ENCODE measurements at regions not wholly inside any gene's neighbourhood (a gene's known extent, or its start where the extent isn't known, plus 50 kb on each side); places are given as distances from the start of the nearest gene placed in this dataset.
"Not testable (repeated sequence)": the region's sequence is repeated elsewhere in the genome, so short reads cannot be mapped to it uniquely, and the experiment has no call there.

- DNase-seq: no peak
- Histone ChIP-seq H3K4me3 (no peak overlapping the region), H3K27me3 (no peaks in the 10 kb centered on the region), H3K9me3 (no peaks in the 10 kb centered on the region), H3K36me3 (no peaks in the 10 kb centered on the region)
Measured at GRCh38 chr4:54446581-54446980, 211.2 kb upstream of the KIT start.

GRCh38 chr4:54447304-54447703 is 210.5 kb upstream of the KIT start:
- Histone ChIP-seq H3K36me3 (no peaks in the 10 kb centered on the region), H3K4me3 (no peak overlapping the region), H3K9me3 (no peaks in the 10 kb centered on the region), H3K27me3 (no peaks in the 10 kb centered on the region)
- DNase-seq: no peak

GRCh38 chr4:54449999-54450398 is 207.8 kb upstream of the KIT start:
- Histone ChIP-seq H3K27me3 (no peaks in the 10 kb centered on the region), H3K4me3 (no peak overlapping the region), H3K36me3 (no peaks in the 10 kb centered on the region), H3K9me3 (no peaks in the 10 kb centered on the region)
- no peak for DNase-seq

- H3K4me3 ChIP-seq, DNase-seq, H3K36me3 ChIP-seq, H3K9me3 ChIP-seq, H3K27me3 ChIP-seq: not testable (repeated sequence)
Measured at GRCh38 chr4:54466960-54467359, 190.8 kb upstream of the KIT start.

GRCh38 chr4:54473077-54473545 is 184.6 kb upstream of the KIT start:
- DNase-seq: peak; percentile 82
- H3K9me3 ChIP-seq: peaks cover 5% of the 10 kb centered on the region; the same call in 1 of the 2 replicates
- no peaks in the 10 kb centered on the region for H3K36me3 ChIP-seq
- H3K27me3 ChIP-seq: no peaks in the 10 kb centered on the region
- no peak overlapping the region for H3K4me3 ChIP-seq

GRCh38 chr4:54473798-54474197 is 184.0 kb upstream of the KIT start:
- DNase-seq: no peak
- Histone ChIP-seq H3K4me3 (no peak overlapping the region), H3K9me3 (peaks cover 5% of the 10 kb centered on the region; the same call in 1 of the 2 replicates), H3K27me3 (no peaks in the 10 kb centered on the region), H3K36me3 (no peaks in the 10 kb centered on the region)

GRCh38 chr4:54475546-54475945 is 182.2 kb upstream of the KIT start:
- H3K27me3 ChIP-seq: no peaks in the 10 kb centered on the region
- no peak for DNase-seq
- H3K4me3 ChIP-seq: no peak overlapping the region
- H3K36me3 ChIP-seq: no peaks in the 10 kb centered on the region
- peaks cover 7% of the 10 kb centered on the region for H3K9me3 ChIP-seq

GRCh38 chr4:54482529-54483200 is 175.1 kb upstream of the KIT start:
- no peaks in the 10 kb centered on the region for H3K27me3 ChIP-seq
- H3K36me3 ChIP-seq: no peaks in the 10 kb centered on the region
- no peak overlapping the region for H3K4me3 ChIP-seq
- peaks cover 2% of the 10 kb centered on the region; the same call in 1 of the 2 replicates for H3K9me3 ChIP-seq
- DNase-seq: peak; percentile 43

GRCh38 chr4:54484383-54484782 is 173.4 kb upstream of the KIT start:
- Histone ChIP-seq H3K9me3 (no peaks in the 10 kb centered on the region), H3K36me3 (no peaks in the 10 kb centered on the region), H3K4me3 (no peak overlapping the region), H3K27me3 (no peaks in the 10 kb centered on the region)
- no peak for DNase-seq

GRCh38 chr4:54487491-54487890 is 170.3 kb upstream of the KIT start:
- Histone ChIP-seq H3K4me3 (no peak overlapping the region), H3K27me3 (no peaks in the 10 kb centered on the region), H3K9me3 (no peaks in the 10 kb centered on the region), H3K36me3 (no peaks in the 10 kb centered on the region)
- DNase-seq: no peak

GRCh38 chr4:54493862-54494261 is 163.9 kb upstream of the KIT start:
- Histone ChIP-seq H3K4me3 (no peak overlapping the region), H3K9me3 (no peaks in the 10 kb centered on the region; the same call in 1 of the 2 replicates), H3K27me3 (no peaks in the 10 kb centered on the region), H3K36me3 (no peaks in the 10 kb centered on the region)
- DNase-seq: peak; percentile 8

- Histone ChIP-seq H3K36me3 (no peaks in the 10 kb centered on the region), H3K27me3 (no peaks in the 10 kb centered on the region), H3K4me3 (no peak overlapping the region), H3K9me3 (no peaks in the 10 kb centered on the region; the same call in 1 of the 2 replicates)
- DNase-seq: no peak
Measured at GRCh38 chr4:54495091-54495490, 162.7 kb upstream of the KIT start.

GRCh38 chr4:54495641-54496040 is 162.1 kb upstream of the KIT start:
- Histone ChIP-seq H3K4me3 (no peak overlapping the region), H3K27me3 (no peaks in the 10 kb centered on the region), H3K36me3 (no peaks in the 10 kb centered on the region), H3K9me3 (no peaks in the 10 kb centered on the region; the same call in 1 of the 2 replicates)
- DNase-seq: no peak

GRCh38 chr4:54496412-54496811 is 161.3 kb upstream of the KIT start:
- no peak for DNase-seq
- H3K27me3 ChIP-seq: no peaks in the 10 kb centered on the region
- no peaks in the 10 kb centered on the region; the same call in 1 of the 2 replicates for H3K9me3 ChIP-seq

GRCh38 chr4:54497947-54498346 is 159.8 kb upstream of the KIT start:
- no peaks in the 10 kb centered on the region for H3K36me3 ChIP-seq
- DNase-seq: no peak
- H3K4me3 ChIP-seq: no peak overlapping the region
- H3K27me3 ChIP-seq: no peaks in the 10 kb centered on the region
- no peaks in the 10 kb centered on the region; the same call in 1 of the 2 replicates for H3K9me3 ChIP-seq

More at GRCh38 chr4:54496412-54496811, 161.3 kb upstream of the KIT start:
- H3K4me3 ChIP-seq: no peak overlapping the region
- no peaks in the 10 kb centered on the region for H3K36me3 ChIP-seq

- Histone ChIP-seq H3K9me3 (no peaks in the 10 kb centered on the region; the same call in 1 of the 2 replicates), H3K4me3 (no peak overlapping the region), H3K27me3 (no peaks in the 10 kb centered on the region), H3K36me3 (no peaks in the 10 kb centered on the region)
- DNase-seq: peak; percentile 60
Measured at GRCh38 chr4:54498661-54499111, 159.1 kb upstream of the KIT start.

- no peaks in the 10 kb centered on the region for H3K36me3 ChIP-seq
- peak; percentile 34 for DNase-seq
- no peaks in the 10 kb centered on the region for H3K27me3 ChIP-seq
- no peaks in the 10 kb centered on the region; the same call in 1 of the 2 replicates for H3K9me3 ChIP-seq
- H3K4me3 ChIP-seq: no peak overlapping the region
Measured at GRCh38 chr4:54499308-54500074, 158.3 kb upstream of the KIT start.
